Lung (tissue), 11 donors: ENCODE measurements at regions not wholly inside any gene's neighbourhood (a gene's known extent, or its start where the extent isn't known, plus 50 kb on each side); places are given as distances from the start of the nearest gene placed in this dataset.
A peak's percentile ranks its signal among the peaks of the same experiment; 100 is the strongest.

ENCODE experiments used
- ATAC-seq: fragments of 200-7000 bp; cut with Tn5 transposase; one replicate; pipeline ENCODE4 v1.9.1; 2020; ENCODE audit warnings: moderate number of reproducible peaks; ENCODE audit not compliant: insufficient read depth, low FRiP score
- DNase-seq, 3 donors: peaks; one replicate each; pipeline ENCODE4 v3.0.0-alpha.2; 2013 to 2017
- H3K27ac ChIP-seq, 2 donors: one replicate each; pipeline ENCODE4 v1.5.1; 2013; ENCODE audit warnings: mild to moderate bottlenecking in 2 of 2, moderate library complexity in 2 of 2, control low read depth in 1 of 2, inconsistent platforms in 1 of 2, low read depth in 1 of 2, low read length in 1 of 2
- H3K27me3 ChIP-seq, 3 donors: one replicate each; pipeline ENCODE4 v1.5.1; 2013; ENCODE audit warnings: low read length in 2 of 3; ENCODE audit not compliant: control insufficient read depth in 3 of 3, insufficient read depth in 3 of 3
- H3K36me3 ChIP-seq, 4 donors: one replicate each; pipeline ENCODE4 v1.5.1; 2013; ENCODE audit warnings: low read length in 4 of 4, mild to moderate bottlenecking in 1 of 4, moderate library complexity in 1 of 4; ENCODE audit not compliant: control insufficient read depth in 4 of 4, insufficient read depth in 4 of 4
- H3K4me1 ChIP-seq, 5 donors: one replicate each; pipeline ENCODE4 v1.5.1; 2013; ENCODE audit warnings: low read length in 5 of 5, mild to moderate bottlenecking in 2 of 5, moderate library complexity in 1 of 5; ENCODE audit not compliant: control insufficient read depth in 5 of 5, insufficient read depth in 5 of 5
- H3K4me3 ChIP-seq: one replicate; pipeline ENCODE4 v1.5.1; 2013; ENCODE audit warnings: mild to moderate bottlenecking, control low read depth, moderate library complexity
- H3K9ac ChIP-seq, 2 donors: one replicate each; pipeline ENCODE4 v1.5.1; 2013; ENCODE audit warnings: low read length in 2 of 2, control low read depth in 1 of 2; ENCODE audit not compliant: insufficient read depth in 1 of 2
- H3K9me3 ChIP-seq, 4 donors: one replicate each; pipeline ENCODE4 v1.5.1; 2013; ENCODE audit warnings: low read length in 3 of 4, mild to moderate bottlenecking in 1 of 4, moderate library complexity in 1 of 4; ENCODE audit not compliant: control insufficient read depth in 4 of 4, insufficient read depth in 3 of 4
- CTCF ChIP-seq: IDR thresholded peaks from 2 replicates; pipeline ENCODE4 v1.5.1; 2012; ENCODE audit warnings: mild to moderate bottlenecking; ENCODE audit errors: control extremely low read depth, extremely low read depth
- WGBS, 2 donors: extraction: QIAGEN DNeasy Blood & Tissue Kit; methylation state at CpG; one replicate each; pipeline ENCODE4 v1.1.7; 2013; 5-methylcytosine and 5-hydroxymethylcytosine counted together
- donor health status: control.
- donor health status: control.
- donor health status: Bipolar disorder and iron deficiency.
- donor health status: healthy.
- donor health status: DM: yes; HTN: yes; CAD: no.

- H3K27me3 ChIP-seq, result no peaks in the 10 kb centered on the region
- ATAC-seq, result no peak
- H3K27ac ChIP-seq, result no peak overlapping the region
- H3K4me3 ChIP-seq, result no peak overlapping the region
- H3K9me3 ChIP-seq, result no peaks in the 10 kb centered on the region
- WGBS, 2 donors, result 72 to 76% methylated on average over 2 of the region's 2 CpGs
- DNase-seq, result no peak
- no peak for TF ChIP-seq CTCF
- H3K36me3 ChIP-seq, result peaks cover 0 to 46% (median 8%) of the 10 kb centered on the region in 4 donors
- no peaks in the 10 kb centered on the region for H3K4me1 ChIP-seq
- no peak overlapping the region for H3K9ac ChIP-seq
Observed at GRCh38 chr4:20543131-20543530, 157.1 kb upstream of the PACRGL start.

GRCh38 chr4:20544645-20545044 is 155.6 kb upstream of the PACRGL start:
- DNase-seq, result peak in 2 of 3 donors; percentile 81 to 86
- Histone ChIP-seq H3K27me3 (no peaks in the 10 kb centered on the region), H3K4me1 (no peaks in the 10 kb centered on the region), H3K9me3 (no peaks in the 10 kb centered on the region), H3K36me3 (peaks cover 0 to 47% (median 7%) of the 10 kb centered on the region in 4 donors), H3K9ac (no peak overlapping the region), H3K27ac (no peak overlapping the region), H3K4me3 (no peak overlapping the region)
- TF ChIP-seq CTCF, result no peak
- 35 to 36% methylated on average over 3 of the region's 3 CpGs for WGBS, 2 donors
- no peak for ATAC-seq

- no peak for TF ChIP-seq CTCF
- ATAC-seq, result no peak
- DNase-seq, result no peak
- H3K9ac ChIP-seq, result no peak overlapping the region
- no peaks in the 10 kb centered on the region for H3K27me3 ChIP-seq
- peaks cover 0 to 1% (median 0%) of the 10 kb centered on the region in 5 donors for H3K4me1 ChIP-seq
- H3K9me3 ChIP-seq, result no peaks in the 10 kb centered on the region
- H3K36me3 ChIP-seq, result peaks cover 0 to 51% (median 20%) of the 10 kb centered on the region in 4 donors
- WGBS, 2 donors, result 75 to 81% methylated on average over 5 of the region's 5 CpGs
- H3K27ac ChIP-seq, result no peak overlapping the region
- no peak overlapping the region for H3K4me3 ChIP-seq
Observed at GRCh38 chr4:20552004-20552403, 148.3 kb upstream of the PACRGL start.

- no peak for TF ChIP-seq CTCF
- Histone ChIP-seq H3K9me3 (no peaks in the 10 kb centered on the region), H3K27me3 (no peaks in the 10 kb centered on the region), H3K9ac (no peak overlapping the region), H3K36me3 (peaks cover 0 to 47% (median 16%) of the 10 kb centered on the region in 4 donors), H3K27ac (no peak overlapping the region), H3K4me1 (peaks cover 0 to 1% (median 0%) of the 10 kb centered on the region in 5 donors), H3K4me3 (no peak overlapping the region)
- 74 to 76% methylated on average over 2 of the region's 2 CpGs for WGBS, 2 donors
- DNase-seq, result no peak
- ATAC-seq, result no peak
Observed at GRCh38 chr4:20554134-20554533, 146.1 kb upstream of the PACRGL start.
